Prostate gland (tissue), 2 donors: ENCODE measurements at regions not wholly inside any gene's neighbourhood (a gene's known extent, or its start where the extent isn't known, plus 50 kb on each side); places are given as distances from the start of the nearest gene placed in this dataset.
"Not testable (repeated sequence)": the region's sequence is repeated elsewhere in the genome, so short reads cannot be mapped to it uniquely, and the experiment has no call there.

Experiments
- CTCF ChIP-seq, 4 experiments: fragments of 200-600 bp in 2 of 4; fragments of 450-650 bp in 2 of 4; sonication (generic) in 2 of 4; IDR thresholded peaks; 1 replicate in 3 of 4; 2 replicates in 1 of 4; pipeline ENCODE4 v1.5.1; 2016 to 2019; ENCODE audit warnings: antibody characterized with exemption in 4 of 4, mild to moderate bottlenecking in 2 of 4, moderate library complexity in 2 of 4
- POLR2A ChIP-seq: fragments of 450-650 bp; IDR thresholded peaks from one replicate; pipeline ENCODE4 v1.6.1; 2016; ENCODE audit warnings: antibody characterized with exemption, mild to moderate bottlenecking

GRCh38 chr15:84170029-84170428 lies 65.5 kb upstream of the GOLGA6L4 start:
- not testable (repeated sequence) for TF ChIP-seq CTCF (IDR thresholded peaks at IDR 0.05); POLR2A
